D721Med (cell line): ENCODE measurements at regions not wholly inside any gene's neighbourhood (a gene's known extent, or its start where the extent isn't known, plus 50 kb on each side); places are given as distances from the start of the nearest gene placed in this dataset.

Experiments
- DNase-seq: peaks from one replicate; pipeline ENCODE4 v3.0.0; 2011; ENCODE audit warnings: low spot score; ENCODE audit not compliant: insufficient read length
- FAIRE-seq: peaks from 2 replicates; lab custom pipeline; 2011; peaks lifted over from hg19 to GRCh38; lab: Jason Lieb, UNC
- TF ChIP-seq, protein P1 (sequence below): IDR thresholded peaks from 2 replicates; pipeline ENCODE4 v1.5.1; 2012; ENCODE audit warnings: mild to moderate bottlenecking, control low read depth; ENCODE audit not compliant: insufficient read depth; ENCODE audit errors: missing control alignments

DNA sequence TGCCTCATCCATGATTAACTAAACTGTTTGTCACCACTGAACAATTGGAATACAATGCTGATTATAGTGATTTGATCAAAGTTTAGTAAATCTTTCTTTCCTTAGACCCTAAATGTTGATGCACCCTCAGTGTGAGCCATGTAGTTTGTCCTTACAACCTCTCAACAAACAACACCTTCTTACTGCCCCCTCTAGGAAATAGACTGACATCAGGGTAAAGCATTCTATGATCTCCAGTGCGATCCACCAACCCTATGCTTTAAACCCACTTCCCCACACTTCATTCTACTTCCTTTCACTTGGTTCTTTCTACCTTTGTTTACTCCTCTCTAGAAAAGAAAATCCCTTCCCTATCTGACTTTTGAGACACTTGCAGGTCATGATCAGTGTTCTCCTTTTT is 1842.5 kb upstream of the PRR20A start:
- DNase-seq, result no peak
- TF ChIP-seq, protein P1, sequence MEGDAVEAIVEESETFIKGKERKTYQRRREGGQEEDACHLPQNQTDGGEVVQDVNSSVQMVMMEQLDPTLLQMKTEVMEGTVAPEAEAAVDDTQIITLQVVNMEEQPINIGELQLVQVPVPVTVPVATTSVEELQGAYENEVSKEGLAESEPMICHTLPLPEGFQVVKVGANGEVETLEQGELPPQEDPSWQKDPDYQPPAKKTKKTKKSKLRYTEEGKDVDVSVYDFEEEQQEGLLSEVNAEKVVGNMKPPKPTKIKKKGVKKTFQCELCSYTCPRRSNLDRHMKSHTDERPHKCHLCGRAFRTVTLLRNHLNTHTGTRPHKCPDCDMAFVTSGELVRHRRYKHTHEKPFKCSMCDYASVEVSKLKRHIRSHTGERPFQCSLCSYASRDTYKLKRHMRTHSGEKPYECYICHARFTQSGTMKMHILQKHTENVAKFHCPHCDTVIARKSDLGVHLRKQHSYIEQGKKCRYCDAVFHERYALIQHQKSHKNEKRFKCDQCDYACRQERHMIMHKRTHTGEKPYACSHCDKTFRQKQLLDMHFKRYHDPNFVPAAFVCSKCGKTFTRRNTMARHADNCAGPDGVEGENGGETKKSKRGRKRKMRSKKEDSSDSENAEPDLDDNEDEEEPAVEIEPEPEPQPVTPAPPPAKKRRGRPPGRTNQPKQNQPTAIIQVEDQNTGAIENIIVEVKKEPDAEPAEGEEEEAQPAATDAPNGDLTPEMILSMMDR, result no peak
- peak; percentile 21 for FAIRE-seq

DNA sequence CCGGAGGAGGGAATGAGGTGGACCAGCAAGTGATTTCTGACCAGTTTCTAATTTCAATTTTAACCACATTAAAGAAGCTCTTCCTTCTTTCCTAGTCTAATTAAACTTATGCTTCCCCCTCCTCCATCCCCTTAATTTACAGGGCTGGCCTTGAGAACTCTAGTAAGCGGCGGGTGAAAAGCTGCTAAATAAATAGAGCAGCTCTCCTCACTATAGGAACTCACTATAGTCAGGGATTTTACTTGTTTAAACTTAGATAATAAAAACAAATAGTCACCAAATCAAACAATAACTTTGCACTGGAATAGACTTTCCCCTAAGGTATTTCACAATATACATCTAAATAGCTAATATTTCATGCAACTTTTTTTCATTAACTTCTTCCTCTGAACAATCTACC is 1838.2 kb upstream of the PRR20A start:
- FAIRE-seq (no peak), DNase-seq (no peak)
- TF ChIP-seq, protein P1, result no peak

DNA sequence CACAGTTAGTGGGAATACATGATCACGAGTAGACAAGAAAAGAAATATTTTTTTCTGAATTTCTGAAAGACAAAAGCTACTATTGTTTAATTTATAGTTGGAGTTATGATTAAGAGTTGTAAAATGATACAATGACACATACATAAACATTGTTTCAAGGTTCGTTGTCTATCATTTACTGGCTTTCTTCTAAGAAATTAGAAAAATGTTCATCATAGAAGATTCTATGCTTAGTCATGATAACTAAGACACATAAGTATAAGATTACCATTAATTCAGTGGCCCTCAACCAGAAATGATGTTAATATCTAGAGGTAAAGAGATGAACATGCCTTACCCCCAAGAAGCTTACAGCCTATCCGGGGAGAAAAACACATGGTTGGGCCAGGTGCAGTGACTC is 1832.8 kb upstream of the PRR20A start:
- FAIRE-seq, result peak; percentile 21
- DNase-seq, result no peak
- TF ChIP-seq, protein P1, result no peak

DNA sequence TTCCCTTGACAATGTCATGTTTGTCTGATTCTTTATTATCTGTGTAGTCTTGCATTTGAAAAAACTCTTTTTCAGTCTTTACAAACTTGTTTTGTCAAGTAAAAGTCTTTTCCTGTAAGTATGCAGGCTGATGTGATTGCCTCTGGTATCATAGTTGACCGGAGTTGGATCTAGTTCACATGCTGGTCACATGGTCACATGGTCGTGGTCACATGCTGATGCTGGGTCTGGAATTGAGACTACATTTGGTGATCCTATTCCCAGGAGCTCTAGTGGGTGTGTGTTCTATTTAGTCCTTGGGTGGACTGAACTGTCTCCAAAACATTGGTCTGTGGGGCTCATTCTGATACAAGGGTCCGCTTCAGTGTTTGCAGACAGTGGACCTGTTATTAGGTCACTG is 1798.8 kb upstream of the PRR20A start:
- TF ChIP-seq, protein P1, result no peak
- no peak for FAIRE-seq
- no peak for DNase-seq

DNA sequence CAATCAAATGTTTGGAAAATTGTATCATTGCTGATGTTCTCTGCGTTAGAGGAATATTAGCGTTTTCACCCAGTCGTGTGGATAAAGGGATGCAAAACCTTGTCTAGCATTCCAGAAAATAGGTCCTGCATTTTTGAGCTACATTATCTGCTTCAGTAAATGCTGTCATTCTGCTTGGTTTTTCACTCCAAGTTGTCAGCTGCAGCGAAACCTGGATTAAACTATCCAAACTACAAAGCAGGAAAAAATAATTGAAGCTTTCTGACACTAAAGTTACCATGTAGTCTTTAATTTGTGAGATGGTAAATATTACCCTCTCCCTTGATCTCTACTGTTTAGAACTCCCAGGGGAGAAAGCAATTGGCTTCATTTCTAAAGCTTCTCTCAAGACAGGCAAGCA is 1795.5 kb upstream of the PRR20A start:
- no peak for FAIRE-seq
- TF ChIP-seq, protein P1, result no peak
- DNase-seq, result no peak

DNA sequence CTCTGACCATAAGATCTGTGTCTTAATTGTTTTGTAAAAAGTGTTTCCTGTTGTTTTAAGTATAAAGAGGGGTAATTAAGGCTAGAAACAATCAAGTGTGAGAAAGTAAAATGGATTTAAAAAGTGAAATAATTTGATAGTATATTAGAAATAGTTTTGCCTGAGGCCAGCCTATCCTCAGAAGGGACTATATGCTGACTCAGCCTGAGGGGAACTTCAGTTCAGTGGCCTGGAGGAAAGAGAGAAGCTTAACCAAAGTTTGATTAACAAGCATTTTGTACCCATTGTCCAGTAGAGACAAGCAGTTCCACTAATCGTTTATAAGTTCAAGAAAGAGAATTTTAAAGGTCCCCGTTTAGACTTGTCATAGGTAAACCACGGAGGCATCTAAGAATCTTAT is 1793.2 kb upstream of the PRR20A start:
- FAIRE-seq (no peak), DNase-seq (no peak)
- TF ChIP-seq, protein P1, result no peak

DNA sequence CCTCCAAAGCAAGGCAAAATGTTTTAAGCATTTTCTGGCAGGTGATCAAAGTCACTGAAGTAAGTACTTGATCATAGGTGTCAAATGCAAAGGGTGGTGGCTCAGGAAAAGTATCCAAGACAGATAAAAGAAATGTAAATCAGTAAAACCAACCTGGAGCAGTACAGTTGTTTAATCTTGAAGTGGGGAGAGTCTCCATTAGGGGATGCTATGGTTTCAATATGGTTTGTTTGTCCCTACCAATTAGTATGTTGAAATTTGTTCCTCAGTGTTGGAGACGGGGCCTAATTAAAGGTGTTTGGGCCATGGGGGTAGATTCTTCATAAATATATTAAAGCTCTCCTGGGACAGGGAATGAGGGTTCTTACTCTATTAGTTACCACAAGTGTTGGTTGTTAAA is 1781.7 kb upstream of the PRR20A start:
- no peak for FAIRE-seq
- no peak for DNase-seq
- TF ChIP-seq, protein P1, result peak; percentile 41
